GM10266 (cell line): ENCODE measurements at regions not wholly inside any gene's neighbourhood (a gene's known extent, or its start where the extent isn't known, plus 50 kb on each side); places are given as distances from the start of the nearest gene placed in this dataset.

Experiments used
- DNase-seq: peaks from one replicate; pipeline ENCODE4 v3.0.0; 2012; ENCODE audit errors: extremely low spot score
- TF ChIP-seq, protein P1 (sequence below): IDR thresholded peaks from 2 replicates; pipeline ENCODE4 v1.5.1; 2012; ENCODE audit warnings: mild to moderate bottlenecking, low read depth; ENCODE audit not compliant: control insufficient read depth, insufficient read depth; ENCODE audit errors: missing control alignments

DNA sequence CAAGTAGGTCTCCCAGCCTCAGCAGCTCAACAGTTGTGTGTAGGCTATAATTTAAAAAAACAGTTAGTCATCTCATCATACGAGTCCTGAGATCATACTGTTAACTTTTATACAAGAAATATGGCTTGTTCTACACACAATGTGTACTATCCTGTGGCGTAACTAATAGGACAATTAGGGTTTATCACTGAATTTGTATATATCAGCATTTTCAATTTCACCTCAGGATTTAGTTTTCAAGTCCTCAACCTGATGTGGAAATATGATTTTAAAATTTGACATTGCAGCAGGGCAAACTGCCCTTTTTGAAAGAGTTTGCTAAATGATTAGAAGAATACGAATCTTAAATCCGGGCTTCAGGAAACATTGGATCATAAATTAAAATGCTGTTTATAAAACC, 237.2 kb upstream of the CTBP2 start:
- TF ChIP-seq, protein P1, sequence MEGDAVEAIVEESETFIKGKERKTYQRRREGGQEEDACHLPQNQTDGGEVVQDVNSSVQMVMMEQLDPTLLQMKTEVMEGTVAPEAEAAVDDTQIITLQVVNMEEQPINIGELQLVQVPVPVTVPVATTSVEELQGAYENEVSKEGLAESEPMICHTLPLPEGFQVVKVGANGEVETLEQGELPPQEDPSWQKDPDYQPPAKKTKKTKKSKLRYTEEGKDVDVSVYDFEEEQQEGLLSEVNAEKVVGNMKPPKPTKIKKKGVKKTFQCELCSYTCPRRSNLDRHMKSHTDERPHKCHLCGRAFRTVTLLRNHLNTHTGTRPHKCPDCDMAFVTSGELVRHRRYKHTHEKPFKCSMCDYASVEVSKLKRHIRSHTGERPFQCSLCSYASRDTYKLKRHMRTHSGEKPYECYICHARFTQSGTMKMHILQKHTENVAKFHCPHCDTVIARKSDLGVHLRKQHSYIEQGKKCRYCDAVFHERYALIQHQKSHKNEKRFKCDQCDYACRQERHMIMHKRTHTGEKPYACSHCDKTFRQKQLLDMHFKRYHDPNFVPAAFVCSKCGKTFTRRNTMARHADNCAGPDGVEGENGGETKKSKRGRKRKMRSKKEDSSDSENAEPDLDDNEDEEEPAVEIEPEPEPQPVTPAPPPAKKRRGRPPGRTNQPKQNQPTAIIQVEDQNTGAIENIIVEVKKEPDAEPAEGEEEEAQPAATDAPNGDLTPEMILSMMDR, result no peak
- DNase-seq, result no peak

DNA sequence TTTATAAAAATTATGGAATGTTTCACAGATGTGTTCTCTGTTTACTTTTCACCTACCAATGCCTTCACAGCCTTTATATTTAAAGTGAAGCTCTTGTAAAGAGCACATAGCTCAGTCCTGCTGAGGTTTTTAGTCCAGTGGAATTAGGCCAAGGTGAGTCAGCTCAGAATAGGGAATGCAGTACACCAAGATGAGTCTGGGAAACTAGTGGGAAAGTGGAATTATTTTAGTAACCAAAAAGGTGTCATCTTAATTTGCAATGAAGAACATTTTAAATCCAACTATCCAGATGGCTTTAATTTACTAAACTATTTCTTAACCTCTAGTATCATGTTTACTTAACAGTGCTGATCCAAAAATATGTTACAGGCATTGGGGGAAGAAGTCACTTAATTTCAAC, 236.3 kb upstream of the CTBP2 start:
- TF ChIP-seq, protein P1, result no peak

GRCh38 chr10:125392609-125393008, 232.2 kb upstream of the CTBP2 start:
- DNase-seq, result no peak
- TF ChIP-seq, protein P1, result no peak

More for the DNA sequence above, 236.3 kb upstream of the CTBP2 start:
- no peak for DNase-seq

DNA sequence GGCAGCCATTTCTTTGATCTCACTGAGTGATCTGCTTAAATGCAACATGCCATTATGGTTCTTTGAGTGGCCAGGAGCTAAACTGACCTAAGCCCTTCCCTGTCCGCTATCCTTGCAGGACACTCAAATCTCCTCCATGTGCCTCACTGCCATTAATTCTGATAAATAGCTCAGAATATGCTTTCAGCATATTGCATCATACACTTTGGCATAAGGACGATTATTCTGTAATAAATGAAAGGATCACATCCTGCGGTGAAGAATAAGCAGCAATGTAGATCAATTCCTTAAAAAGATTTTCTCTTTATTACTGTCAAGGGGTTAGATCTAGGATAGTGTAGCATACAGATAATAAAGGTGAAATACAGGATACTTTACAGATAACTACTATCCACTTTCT, 231.8 kb upstream of the CTBP2 start:
- no peak for DNase-seq
- TF ChIP-seq, protein P1, result no peak

DNA sequence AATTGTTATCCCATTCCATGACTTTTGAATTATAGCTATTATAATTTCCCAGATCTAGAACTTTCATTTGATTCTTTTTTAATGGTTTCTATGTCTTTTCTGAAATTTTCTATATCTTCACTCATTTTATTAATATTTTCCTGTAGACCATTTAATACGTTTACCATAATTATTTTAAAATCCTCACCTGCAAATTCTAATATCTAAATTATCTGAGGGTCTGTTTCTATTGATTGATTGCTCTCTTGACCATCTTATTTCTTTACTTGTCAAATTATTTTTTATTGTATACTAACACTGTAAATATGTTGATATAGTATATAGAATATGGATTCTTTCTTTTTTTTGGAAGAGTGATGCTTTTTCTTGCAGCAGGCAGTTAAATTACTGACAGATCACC, 229.3 kb upstream of the CTBP2 start:
- TF ChIP-seq, protein P1, result no peak
- DNase-seq, result no peak

GRCh38 chr10:125379592-125379991, 219.2 kb upstream of the CTBP2 start:
- TF ChIP-seq, protein P1, result no peak

GRCh38 chr10:125377368-125377767, 217.0 kb upstream of the CTBP2 start:
- TF ChIP-seq, protein P1, result no peak
- no peak for DNase-seq

More at GRCh38 chr10:125379592-125379991, 219.2 kb upstream of the CTBP2 start:
- DNase-seq, result no peak

GRCh38 chr10:125375210-125375609, 214.8 kb upstream of the CTBP2 start:
- no peak for DNase-seq
- TF ChIP-seq, protein P1, result no peak
